SK-N-SH treated with all-trans-retinoic acid at 6 μM for 48 hours (cell line): ENCODE measurements at regions not wholly inside any gene's neighbourhood (a gene's known extent, or its start where the extent isn't known, plus 50 kb on each side); places are given as distances from the start of the nearest gene placed in this dataset.

Experiments used
- ARNTL ChIP-seq: fragments of 450-650 bp; formaldehyde crosslinking; IDR thresholded peaks from 2 replicates; pipeline ENCODE4 v1.5.0; 2020; ENCODE audit warnings: low read depth, mild to moderate bottlenecking, moderate library complexity, borderline replicate concordance
- BACH2 ChIP-seq: fragments of 250-450 bp; sonication (Bioruptor Pico); IDR thresholded peaks from 2 replicates; pipeline ENCODE4 v1.9.0; 2021; ENCODE audit warnings: mild to moderate bottlenecking, borderline replicate concordance
- CSDC2 ChIP-seq: fragments of 250-450 bp; sonication (Bioruptor Pico); IDR thresholded peaks from 2 replicates; pipeline ENCODE4 v1.5.0; 2020; ENCODE audit warnings: mild to moderate bottlenecking, moderate library complexity
- OSR1 ChIP-seq: fragments of 250-450 bp; sonication (Bioruptor Pico); IDR thresholded peaks from 2 replicates; pipeline ENCODE4 v1.8.0; 2022; ENCODE audit warnings: moderate library complexity, mild to moderate bottlenecking, inconsistent platforms
- PPARA ChIP-seq: fragments of 250-450 bp; sonication (Bioruptor Pico); IDR thresholded peaks from 2 replicates; pipeline ENCODE4 v1.5.0; 2020; ENCODE audit warnings: mild to moderate bottlenecking, borderline replicate concordance
- RARB ChIP-seq: fragments of 250-450 bp; sonication (Bioruptor Pico); IDR thresholded peaks from 2 replicates; pipeline ENCODE4 v1.8.0; 2021; ENCODE audit warnings: mild to moderate bottlenecking, moderate library complexity
- SNAI2 ChIP-seq: fragments of 250-450 bp; sonication (Bioruptor Pico); IDR thresholded peaks from 2 replicates; pipeline ENCODE4 v1.5.0; 2020; ENCODE audit warnings: mild to moderate bottlenecking, moderate library complexity
- TCF4 ChIP-seq: fragments of 250-450 bp; sonication (Bioruptor Pico); IDR thresholded peaks from 2 replicates; pipeline ENCODE4 v1.8.0; 2021; ENCODE audit warnings: mild to moderate bottlenecking, moderate library complexity, borderline replicate concordance
- TOX ChIP-seq: fragments of 250-450 bp; sonication (Bioruptor Pico); IDR thresholded peaks from 2 replicates; pipeline ENCODE4 v1.8.0; 2021; ENCODE audit warnings: mild to moderate bottlenecking, moderate library complexity, borderline replicate concordance
- ZFP3 ChIP-seq: fragments of 250-450 bp; sonication (Bioruptor Pico); IDR thresholded peaks from 2 replicates; pipeline ENCODE4 v1.5.0; 2020; ENCODE audit warnings: mild to moderate bottlenecking, moderate library complexity
- TF ChIP-seq, protein P1 (sequence below): fragments of 250-450 bp; sonication (Bioruptor Pico); IDR thresholded peaks from 2 replicates; pipeline ENCODE4 v1.5.1; 2020; ENCODE audit warnings: low read depth, mild to moderate bottlenecking, moderate library complexity
- TF ChIP-seq, protein P2 (sequence below): fragments of 250-450 bp; sonication (Bioruptor Pico); IDR thresholded peaks from 2 replicates; pipeline ENCODE4 v1.8.0; 2020; ENCODE audit warnings: mild to moderate bottlenecking, moderate library complexity, borderline replicate concordance
- TF ChIP-seq, protein P3 (sequence below): fragments of 250-450 bp; sonication (Bioruptor Pico); IDR thresholded peaks from 2 replicates; pipeline ENCODE4 v1.8.0; 2021; ENCODE audit warnings: low read depth, mild to moderate bottlenecking, moderate library complexity, borderline replicate concordance
- TF ChIP-seq, protein P4 (sequence below): fragments of 250-450 bp; sonication (Bioruptor Pico); IDR thresholded peaks from 2 replicates; pipeline ENCODE4 v1.5.1; 2021; ENCODE audit warnings: mild to moderate bottlenecking, moderate library complexity

DNA sequence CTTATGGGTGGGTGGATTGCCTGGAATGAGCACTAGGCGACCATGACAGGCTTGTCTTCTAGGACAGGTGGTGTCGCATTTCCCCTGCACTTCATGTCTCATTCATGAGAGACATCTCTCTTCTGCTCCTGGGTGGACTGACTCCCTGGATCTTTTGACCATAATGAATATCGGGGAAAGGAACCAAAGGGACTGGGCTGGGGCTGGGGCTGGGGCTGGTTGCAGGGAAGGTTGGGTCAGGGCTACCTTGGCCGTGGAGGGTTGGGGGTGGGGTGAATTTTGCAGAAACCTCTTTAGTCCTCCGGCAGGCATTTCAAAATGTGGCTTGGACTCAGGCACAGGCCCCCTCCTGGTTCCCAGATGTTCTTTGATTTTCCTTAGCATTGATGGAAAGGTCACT is 319.2 kb downstream of the ZNF716 start:
- TF ChIP-seq BACH2 (CRISPR knock-in tag) (no peak), ZFP3 (CRISPR knock-in tag) (no peak), TOX (CRISPR knock-in tag) (no peak), CSDC2 (CRISPR knock-in tag) (no peak), OSR1 (CRISPR knock-in tag) (no peak), SNAI2 (no peak), TCF4 (no peak), RARB (no peak), ARNTL (no peak), PPARA (no peak)
- TF ChIP-seq, protein P1, sequence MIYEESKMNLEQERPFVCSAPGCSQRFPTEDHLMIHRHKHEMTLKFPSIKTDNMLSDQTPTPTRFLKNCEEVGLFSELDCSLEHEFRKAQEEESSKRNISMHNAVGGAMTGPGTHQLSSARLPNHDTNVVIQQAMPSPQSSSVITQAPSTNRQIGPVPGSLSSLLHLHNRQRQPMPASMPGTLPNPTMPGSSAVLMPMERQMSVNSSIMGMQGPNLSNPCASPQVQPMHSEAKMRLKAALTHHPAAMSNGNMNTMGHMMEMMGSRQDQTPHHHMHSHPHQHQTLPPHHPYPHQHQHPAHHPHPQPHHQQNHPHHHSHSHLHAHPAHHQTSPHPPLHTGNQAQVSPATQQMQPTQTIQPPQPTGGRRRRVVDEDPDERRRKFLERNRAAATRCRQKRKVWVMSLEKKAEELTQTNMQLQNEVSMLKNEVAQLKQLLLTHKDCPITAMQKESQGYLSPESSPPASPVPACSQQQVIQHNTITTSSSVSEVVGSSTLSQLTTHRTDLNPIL = no peak
- TF ChIP-seq, protein P2, sequence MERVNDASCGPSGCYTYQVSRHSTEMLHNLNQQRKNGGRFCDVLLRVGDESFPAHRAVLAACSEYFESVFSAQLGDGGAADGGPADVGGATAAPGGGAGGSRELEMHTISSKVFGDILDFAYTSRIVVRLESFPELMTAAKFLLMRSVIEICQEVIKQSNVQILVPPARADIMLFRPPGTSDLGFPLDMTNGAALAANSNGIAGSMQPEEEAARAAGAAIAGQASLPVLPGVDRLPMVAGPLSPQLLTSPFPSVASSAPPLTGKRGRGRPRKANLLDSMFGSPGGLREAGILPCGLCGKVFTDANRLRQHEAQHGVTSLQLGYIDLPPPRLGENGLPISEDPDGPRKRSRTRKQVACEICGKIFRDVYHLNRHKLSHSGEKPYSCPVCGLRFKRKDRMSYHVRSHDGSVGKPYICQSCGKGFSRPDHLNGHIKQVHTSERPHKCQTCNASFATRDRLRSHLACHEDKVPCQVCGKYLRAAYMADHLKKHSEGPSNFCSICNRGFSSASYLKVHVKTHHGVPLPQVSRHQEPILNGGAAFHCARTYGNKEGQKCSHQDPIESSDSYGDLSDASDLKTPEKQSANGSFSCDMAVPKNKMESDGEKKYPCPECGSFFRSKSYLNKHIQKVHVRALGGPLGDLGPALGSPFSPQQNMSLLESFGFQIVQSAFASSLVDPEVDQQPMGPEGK (CRISPR knock-in tag) = no peak
- TF ChIP-seq, protein P3, sequence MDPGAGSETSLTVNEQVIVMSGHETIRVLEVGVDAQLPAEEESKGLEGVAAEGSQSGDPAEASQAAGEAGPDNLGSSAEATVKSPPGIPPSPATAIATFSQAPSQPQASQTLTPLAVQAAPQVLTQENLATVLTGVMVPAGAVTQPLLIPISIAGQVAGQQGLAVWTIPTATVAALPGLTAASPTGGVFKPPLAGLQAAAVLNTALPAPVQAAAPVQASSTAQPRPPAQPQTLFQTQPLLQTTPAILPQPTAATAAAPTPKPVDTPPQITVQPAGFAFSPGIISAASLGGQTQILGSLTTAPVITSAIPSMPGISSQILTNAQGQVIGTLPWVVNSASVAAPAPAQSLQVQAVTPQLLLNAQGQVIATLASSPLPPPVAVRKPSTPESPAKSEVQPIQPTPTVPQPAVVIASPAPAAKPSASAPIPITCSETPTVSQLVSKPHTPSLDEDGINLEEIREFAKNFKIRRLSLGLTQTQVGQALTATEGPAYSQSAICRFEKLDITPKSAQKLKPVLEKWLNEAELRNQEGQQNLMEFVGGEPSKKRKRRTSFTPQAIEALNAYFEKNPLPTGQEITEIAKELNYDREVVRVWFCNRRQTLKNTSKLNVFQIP (CRISPR knock-in tag) = no peak
- TF ChIP-seq, protein P4, sequence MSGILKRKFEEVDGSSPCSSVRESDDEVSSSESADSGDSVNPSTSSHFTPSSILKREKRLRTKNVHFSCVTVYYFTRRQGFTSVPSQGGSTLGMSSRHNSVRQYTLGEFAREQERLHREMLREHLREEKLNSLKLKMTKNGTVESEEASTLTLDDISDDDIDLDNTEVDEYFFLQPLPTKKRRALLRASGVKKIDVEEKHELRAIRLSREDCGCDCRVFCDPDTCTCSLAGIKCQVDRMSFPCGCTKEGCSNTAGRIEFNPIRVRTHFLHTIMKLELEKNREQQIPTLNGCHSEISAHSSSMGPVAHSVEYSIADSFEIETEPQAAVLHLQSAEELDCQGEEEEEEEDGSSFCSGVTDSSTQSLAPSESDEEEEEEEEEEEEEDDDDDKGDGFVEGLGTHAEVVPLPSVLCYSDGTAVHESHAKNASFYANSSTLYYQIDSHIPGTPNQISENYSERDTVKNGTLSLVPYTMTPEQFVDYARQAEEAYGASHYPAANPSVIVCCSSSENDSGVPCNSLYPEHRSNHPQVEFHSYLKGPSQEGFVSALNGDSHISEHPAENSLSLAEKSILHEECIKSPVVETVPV (CRISPR knock-in tag) = no peak
